ENCODE measurements at regions not wholly inside any gene's neighbourhood (a gene's known extent, or its start where the extent isn't known, plus 50 kb on each side); places are given as distances from the start of the nearest gene placed in this dataset.

GRCh38 chr6:155890409-155890808 lies 434.8 kb upstream of the NOX3 start:
- no peaks in the 10 kb centered on the region for H3K27me3 ChIP-seq (replicated peaks; ENCODE audit: insufficient read depth)
- no peaks in the 10 kb centered on the region for H3K9me3 ChIP-seq
- H3K4me1 ChIP-seq (replicated peaks), result no peaks in the 10 kb centered on the region
- intact Hi-C loops (cut with DNase I), result no loop called here
- no peak for DNase-seq (ENCODE audit: low spot score)
- no peak overlapping the region for H3K4me3 ChIP-seq
- no peaks in the 10 kb centered on the region for H3K36me3 ChIP-seq
- WGBS, result 73% methylated on average over 2 of the region's 2 CpGs
- no peak overlapping the region for H3K27ac ChIP-seq
- TF ChIP-seq CTCF (IDR thresholded peaks at IDR 0.05) (no peak), POLR2AphosphoS5 (IDR thresholded peaks at IDR 0.05) (no peak), POLR2A (IDR thresholded peaks at IDR 0.05) (no peak)

GRCh38 chr6:155889410-155889809 lies 433.8 kb upstream of the NOX3 start:
- DNase-seq (ENCODE audit: low spot score), result no peak
- no peaks in the 10 kb centered on the region for H3K27me3 ChIP-seq (replicated peaks; ENCODE audit: insufficient read depth)
- intact Hi-C loops (cut with DNase I), result no loop called here
- no peak overlapping the region for H3K4me3 ChIP-seq
- no peaks in the 10 kb centered on the region for H3K9me3 ChIP-seq
- no peaks in the 10 kb centered on the region for H3K4me1 ChIP-seq (replicated peaks)
- no peak for TF ChIP-seq POLR2A (IDR thresholded peaks at IDR 0.05)
- TF ChIP-seq CTCF (IDR thresholded peaks at IDR 0.05), result no peak
- no peak for TF ChIP-seq POLR2AphosphoS5 (IDR thresholded peaks at IDR 0.05)
- WGBS, result 55% methylated on average over 3 of the region's 3 CpGs
- no peak overlapping the region for H3K27ac ChIP-seq
- no peaks in the 10 kb centered on the region for H3K36me3 ChIP-seq

GRCh38 chr6:155887421-155887820 lies 431.8 kb upstream of the NOX3 start:
- no peaks in the 10 kb centered on the region for H3K27me3 ChIP-seq (replicated peaks; ENCODE audit: insufficient read depth)
- H3K9me3 ChIP-seq, result no peaks in the 10 kb centered on the region
- intact Hi-C loops (cut with DNase I), result no loop called here
- TF ChIP-seq POLR2AphosphoS5 (IDR thresholded peaks at IDR 0.05) (no peak), CTCF (IDR thresholded peaks at IDR 0.05) (no peak)
- no peaks in the 10 kb centered on the region for H3K36me3 ChIP-seq
- H3K4me1 ChIP-seq (replicated peaks), result no peaks in the 10 kb centered on the region
- WGBS, result 90% methylated on average over 4 of the region's 4 CpGs
- no peak overlapping the region for H3K27ac ChIP-seq
- DNase-seq (ENCODE audit: low spot score), result no peak
- H3K4me3 ChIP-seq, result no peak overlapping the region

GRCh38 chr6:155883741-155884140 lies 428.1 kb upstream of the NOX3 start:
- no peaks in the 10 kb centered on the region for H3K4me1 ChIP-seq (replicated peaks)
- WGBS, result 28% methylated on average over 3 of the region's 3 CpGs
- TF ChIP-seq POLR2AphosphoS5 (IDR thresholded peaks at IDR 0.05) (no peak), POLR2A (IDR thresholded peaks at IDR 0.05) (no peak)

GRCh38 chr6:155883334-155883731 lies 427.7 kb upstream of the NOX3 start:
- H3K27ac ChIP-seq, result no peak overlapping the region
- H3K27me3 ChIP-seq (replicated peaks; ENCODE audit: insufficient read depth), result no peaks in the 10 kb centered on the region
- no peak overlapping the region for H3K4me3 ChIP-seq
- no peaks in the 10 kb centered on the region for H3K36me3 ChIP-seq
- intact Hi-C loops (cut with DNase I), result no loop called here
- DNase-seq (ENCODE audit: low spot score), result no peak
- no peaks in the 10 kb centered on the region for H3K4me1 ChIP-seq (replicated peaks)
- no peaks in the 10 kb centered on the region for H3K9me3 ChIP-seq
- TF ChIP-seq CTCF (IDR thresholded peaks at IDR 0.05), result no peak
- TF ChIP-seq POLR2AphosphoS5 (IDR thresholded peaks at IDR 0.05), result no peak

More at GRCh38 chr6:155883741-155884140, 428.1 kb upstream of the NOX3 start:
- no peaks in the 10 kb centered on the region for H3K36me3 ChIP-seq
- no peaks in the 10 kb centered on the region for H3K27me3 ChIP-seq (replicated peaks; ENCODE audit: insufficient read depth)
- no peaks in the 10 kb centered on the region for H3K9me3 ChIP-seq
- DNase-seq (ENCODE audit: low spot score), result no peak
- H3K27ac ChIP-seq, result peak overlapping the region in 1 of 2 donors; percentile 9
- H3K4me3 ChIP-seq, result no peak overlapping the region
- intact Hi-C loops (cut with DNase I), result no loop called here

Data from prostate gland (tissue), 2 donors.